H9 (cell line): ENCODE measurements at regions not wholly inside any gene's neighbourhood (a gene's known extent, or its start where the extent isn't known, plus 50 kb on each side); places are given as distances from the start of the nearest gene placed in this dataset.

Experiments used
- DNase-seq: peaks from one replicate; pipeline ENCODE4 v3.0.0-alpha.2; 2017
- H2AFZ ChIP-seq: one replicate; pipeline ENCODE4 v1.6.1; 2013; ENCODE audit warnings: mild to moderate bottlenecking, low read length, control low read depth, moderate library complexity
- H2AK5ac ChIP-seq: 2 replicates; pipeline ENCODE4 v1.6.1; 2013; ENCODE audit warnings: low read length, control low read depth, mixed read lengths; ENCODE audit not compliant: insufficient read length
- H2BK120ac ChIP-seq: one replicate; pipeline ENCODE4 v1.6.1; 2013; ENCODE audit warnings: low read depth, mild to moderate bottlenecking, low read length, control low read depth, inconsistent platforms; ENCODE audit not compliant: poor library complexity, severe bottlenecking
- H2BK12ac ChIP-seq: 2 replicates; pipeline ENCODE4 v1.6.1; 2013; ENCODE audit warnings: low read length, control low read depth, mixed read lengths, low read depth; ENCODE audit not compliant: insufficient read length
- H2BK15ac ChIP-seq: 2 replicates; pipeline ENCODE4 v1.6.1; 2013; ENCODE audit warnings: low read depth, low read length, control low read depth
- H2BK20ac ChIP-seq: one replicate; pipeline ENCODE4 v1.6.1; 2013; ENCODE audit warnings: low read depth, mild to moderate bottlenecking, low read length, control low read depth, inconsistent platforms; ENCODE audit not compliant: poor library complexity, severe bottlenecking
- H2BK5ac ChIP-seq: 2 replicates; pipeline ENCODE4 v1.6.1; 2013; ENCODE audit warnings: low read length, control low read depth, mixed read lengths; ENCODE audit not compliant: insufficient read length
- H3K14ac ChIP-seq: 2 replicates; pipeline ENCODE4 v1.6.1; 2013; ENCODE audit warnings: low read length, control low read depth; ENCODE audit not compliant: insufficient read depth
- H3K18ac ChIP-seq: 2 replicates; pipeline ENCODE4 v1.6.1; 2013; ENCODE audit warnings: low read depth, mild to moderate bottlenecking, mixed read lengths, low read length, control low read depth; ENCODE audit not compliant: insufficient read length
- H3K23ac ChIP-seq: 2 replicates; pipeline ENCODE4 v1.6.1; 2013; ENCODE audit warnings: low read length, control low read depth, mixed read lengths, low read depth; ENCODE audit not compliant: insufficient read length
- H3K23me2 ChIP-seq: 2 replicates; pipeline ENCODE4 v1.6.1; 2013; ENCODE audit warnings: low read depth, mild to moderate bottlenecking, mixed read lengths, low read length, control low read depth; ENCODE audit not compliant: insufficient read length, poor library complexity, severe bottlenecking
- H3K27ac ChIP-seq: 2 replicates; pipeline ENCODE4 v1.5.1; 2013; ENCODE audit warnings: low read length, control low read depth, mixed read lengths, low read depth; ENCODE audit not compliant: insufficient read length
- H3K27me3 ChIP-seq: 2 replicates; pipeline ENCODE4 v1.6.1; 2013; ENCODE audit warnings: low read length, control low read depth, inconsistent platforms; ENCODE audit not compliant: insufficient read depth
- H3K4ac ChIP-seq: 2 replicates; pipeline ENCODE4 v1.6.1; 2013; ENCODE audit warnings: low read depth, mild to moderate bottlenecking, control low read depth, inconsistent platforms, low read length, moderate library complexity
- H3K4me1 ChIP-seq: 2 replicates; pipeline ENCODE4 v1.6.1; 2013; ENCODE audit warnings: low read length, control low read depth, inconsistent platforms; ENCODE audit not compliant: insufficient read depth
- H3K4me2 ChIP-seq: 2 replicates; pipeline ENCODE4 v1.6.1; 2013; ENCODE audit warnings: low read length, control low read depth, mixed read lengths; ENCODE audit not compliant: insufficient read length, insufficient read depth
- H3K56ac ChIP-seq: 2 replicates; pipeline ENCODE4 v1.6.1; 2013; ENCODE audit warnings: low read depth, mild to moderate bottlenecking, mixed read lengths, low read length, control low read depth; ENCODE audit not compliant: insufficient read length
- H3K79me1 ChIP-seq: 2 replicates; pipeline ENCODE4 v1.6.1; 2013; ENCODE audit warnings: low read depth, mild to moderate bottlenecking, moderate library complexity, low read length, control low read depth, inconsistent platforms; ENCODE audit not compliant: insufficient read depth, poor library complexity, severe bottlenecking
- H3K79me2 ChIP-seq: 2 replicates; pipeline ENCODE4 v1.6.1; 2013; ENCODE audit warnings: low read length, control low read depth, inconsistent platforms; ENCODE audit not compliant: insufficient read depth
- H3K9ac ChIP-seq: 2 replicates; pipeline ENCODE4 v1.6.1; 2013; ENCODE audit warnings: low read length, control low read depth, mixed read lengths; ENCODE audit not compliant: insufficient read length; ENCODE audit errors: extremely low read depth
- H3K9me3 ChIP-seq: one replicate; pipeline ENCODE4 v1.6.1; 2013; ENCODE audit warnings: low read depth, low read length, inconsistent platforms; ENCODE audit not compliant: control insufficient read depth
- H3T11ph ChIP-seq: one replicate; pipeline ENCODE4 v1.6.1; 2013; ENCODE audit warnings: mild to moderate bottlenecking, low read length, control low read depth, inconsistent platforms
- H4K20me1 ChIP-seq: one replicate; pipeline ENCODE4 v1.6.1; 2013; ENCODE audit not compliant: control insufficient read depth, insufficient read length, insufficient read depth
- H4K5ac ChIP-seq: 2 replicates; pipeline ENCODE4 v1.6.1; 2013; ENCODE audit warnings: low read depth, mild to moderate bottlenecking, mixed read lengths, low read length, control low read depth; ENCODE audit not compliant: insufficient read length
- H4K8ac ChIP-seq: replicated peaks from 2 replicates; pipeline ENCODE4 v1.6.1; 2013; ENCODE audit warnings: low read length, control low read depth, mixed read lengths, low read depth; ENCODE audit not compliant: insufficient read length
- H4K91ac ChIP-seq: 2 replicates; pipeline ENCODE4 v1.6.1; 2013; ENCODE audit warnings: low read depth, mild to moderate bottlenecking, moderate library complexity, mixed read lengths, low read length, control low read depth; ENCODE audit not compliant: insufficient read length
- H3K27ac Mint-ChIP-seq, 3 experiments: 2 replicates in 2 of 3; 3 replicates in 1 of 3; pipeline ENCODE4 v1.8.0; 2020 to 2021; ENCODE audit warnings: mixed read lengths in 3 of 3, mild to moderate bottlenecking in 1 of 3, moderate library complexity in 1 of 3
- H3K27me3 Mint-ChIP-seq: 2 replicates; pipeline ENCODE4 v1.8.0; 2021; ENCODE audit warnings: low read depth, mild to moderate bottlenecking, moderate library complexity, mixed read lengths
- H3K36me3 Mint-ChIP-seq, 3 experiments: 2 replicates in 2 of 3; 3 replicates in 1 of 3; pipeline ENCODE4 v1.8.0; 2020 to 2021; ENCODE audit warnings: low read depth in 3 of 3, mixed read lengths in 3 of 3; ENCODE audit not compliant: insufficient read depth in 1 of 3
- H3K4me1 Mint-ChIP-seq, 2 experiments: 2 replicates each; pipeline ENCODE4 v1.8.0; 2020; ENCODE audit warnings: mixed read lengths in 2 of 2
- H3K4me3 Mint-ChIP-seq, 2 experiments: 2 replicates in 1 of 2; 3 replicates in 1 of 2; pipeline ENCODE4 v1.8.0; 2020 to 2021; ENCODE audit warnings: mild to moderate bottlenecking in 2 of 2, mixed read lengths in 2 of 2, moderate library complexity in 1 of 2
- H3K9me3 Mint-ChIP-seq, 2 experiments: 2 replicates in 1 of 2; 3 replicates in 1 of 2; pipeline ENCODE4 v1.8.0; 2020; ENCODE audit warnings: mild to moderate bottlenecking in 2 of 2, mixed read lengths in 2 of 2, moderate library complexity in 1 of 2
- CTCF ChIP-seq: fragments of 200-600 bp; sonication (generic); conservative IDR thresholded peaks from 3 replicates; pipeline ENCODE4 v1.8.0; 2021; ENCODE audit warnings: antibody characterized with exemption, mild to moderate bottlenecking
- WGBS: extraction: QIAGEN DNeasy Blood & Tissue Kit; methylation state at CpG from one replicate; pipeline ENCODE4 v1.1.7; 2013; ENCODE audit warnings: missing lambda C conversion rate, low lambda C conversion rate, mixed read lengths; ENCODE audit not compliant: insufficient read length; ENCODE audit errors: extremely low coverage; 5-methylcytosine and 5-hydroxymethylcytosine counted together

- H3K56ac ChIP-seq: no peak overlapping the region
- no peak overlapping the region for H2BK5ac ChIP-seq
- WGBS: no CpG with 5 or more reads among the region's 1 CpG
- H2AFZ ChIP-seq: no peak overlapping the region
- no peak overlapping the region for H3K9ac ChIP-seq
- H3K9me3 Mint-ChIP-seq: peaks cover 0 to 6% of the 10 kb centered on the region in 2 experiments; a peak in 1 of 5 replicates
- no peak overlapping the region for H3K14ac ChIP-seq
- H2BK120ac ChIP-seq: no peak overlapping the region
- H3K4ac ChIP-seq: no peak overlapping the region
- H3K79me1 ChIP-seq: no peaks in the 10 kb centered on the region
- no peaks in the 10 kb centered on the region for H3K9me3 ChIP-seq
- no peak for TF ChIP-seq CTCF
- no peaks in the 10 kb centered on the region for H3K4me1 ChIP-seq
- no peak overlapping the region for H3T11ph ChIP-seq
- H3K18ac ChIP-seq: no peak overlapping the region
- no peaks in the 10 kb centered on the region for H3K27me3 ChIP-seq
- H3K4me1 Mint-ChIP-seq: peaks cover 2% of the 10 kb centered on the region in 2 experiments; a peak in 1 of 4 replicates
- no peak overlapping the region for H4K8ac ChIP-seq
- H3K4me2 ChIP-seq: no peak overlapping the region
- H3K27ac Mint-ChIP-seq: no peak overlapping the region
- no peaks in the 10 kb centered on the region for H4K20me1 ChIP-seq
- no peak overlapping the region for H2BK12ac ChIP-seq
- H4K5ac ChIP-seq: no peak overlapping the region
- no peaks in the 10 kb centered on the region for H3K23me2 ChIP-seq
- no peak overlapping the region for H3K23ac ChIP-seq
- DNase-seq: no peak
- H3K27ac ChIP-seq: no peak overlapping the region
- no peak overlapping the region for H2BK15ac ChIP-seq
- no peaks in the 10 kb centered on the region for H3K79me2 ChIP-seq
- no peak overlapping the region for H4K91ac ChIP-seq
- H3K4me3 Mint-ChIP-seq: no peak overlapping the region
- H3K36me3 Mint-ChIP-seq: no peaks in the 10 kb centered on the region
- H3K27me3 Mint-ChIP-seq: no peaks in the 10 kb centered on the region
- no peak overlapping the region for H2BK20ac ChIP-seq
- no peak overlapping the region for H2AK5ac ChIP-seq
Observed at GRCh38 chr2:35104309-35104708, 1251.3 kb upstream of the CRIM1 start.
